ENCODE measurements at regions not wholly inside any gene's neighbourhood (a gene's known extent, or its start where the extent isn't known, plus 50 kb on each side); places are given as distances from the start of the nearest gene placed in this dataset.

GRCh38 chr11:116082256-116082655 lies 578.0 kb upstream of the CADM1 start:
- no peaks in the 10 kb centered on the region for H3K9me2 ChIP-seq (ENCODE audit: low read depth, low read length)
- no peaks in the 10 kb centered on the region for H3K4me1 ChIP-seq (ENCODE audit: insufficient read depth, low read length, severe bottlenecking)
- TF ChIP-seq, protein P1, sequence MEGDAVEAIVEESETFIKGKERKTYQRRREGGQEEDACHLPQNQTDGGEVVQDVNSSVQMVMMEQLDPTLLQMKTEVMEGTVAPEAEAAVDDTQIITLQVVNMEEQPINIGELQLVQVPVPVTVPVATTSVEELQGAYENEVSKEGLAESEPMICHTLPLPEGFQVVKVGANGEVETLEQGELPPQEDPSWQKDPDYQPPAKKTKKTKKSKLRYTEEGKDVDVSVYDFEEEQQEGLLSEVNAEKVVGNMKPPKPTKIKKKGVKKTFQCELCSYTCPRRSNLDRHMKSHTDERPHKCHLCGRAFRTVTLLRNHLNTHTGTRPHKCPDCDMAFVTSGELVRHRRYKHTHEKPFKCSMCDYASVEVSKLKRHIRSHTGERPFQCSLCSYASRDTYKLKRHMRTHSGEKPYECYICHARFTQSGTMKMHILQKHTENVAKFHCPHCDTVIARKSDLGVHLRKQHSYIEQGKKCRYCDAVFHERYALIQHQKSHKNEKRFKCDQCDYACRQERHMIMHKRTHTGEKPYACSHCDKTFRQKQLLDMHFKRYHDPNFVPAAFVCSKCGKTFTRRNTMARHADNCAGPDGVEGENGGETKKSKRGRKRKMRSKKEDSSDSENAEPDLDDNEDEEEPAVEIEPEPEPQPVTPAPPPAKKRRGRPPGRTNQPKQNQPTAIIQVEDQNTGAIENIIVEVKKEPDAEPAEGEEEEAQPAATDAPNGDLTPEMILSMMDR (IDR thresholded peaks at IDR 0.05; ENCODE audit: low read length): no peak
- TF ChIP-seq EZH2 (IDR thresholded peaks at IDR 0.05; ENCODE audit: borderline replicate concordance, low read length): no peak
- no peak overlapping the region for H3K4me2 ChIP-seq (ENCODE audit: low read length)
- H3F3A ChIP-seq (ENCODE audit: insufficient read depth, low read length): no peaks in the 10 kb centered on the region
- no peaks in the 10 kb centered on the region for H3K27me3 ChIP-seq (ENCODE audit: insufficient read depth, low read length)
- no peak overlapping the region for H3K4me3 ChIP-seq (ENCODE audit: low read depth, low read length, poor library complexity, severe bottlenecking)
- no peak overlapping the region for H3K27ac ChIP-seq (ENCODE audit: low read depth, low read length, poor library complexity, severe bottlenecking)
- H3K9me3 ChIP-seq (ENCODE audit: low read length): no peaks in the 10 kb centered on the region
- H4K20me1 ChIP-seq (ENCODE audit: insufficient read depth, low read length): no peaks in the 10 kb centered on the region
- H3K9ac ChIP-seq (ENCODE audit: low read length): no peak overlapping the region
- H3K79me2 ChIP-seq (ENCODE audit: insufficient read depth, low read length): no peaks in the 10 kb centered on the region
- no peak overlapping the region for H2AFZ ChIP-seq (ENCODE audit: low read length)
- H3K36me3 ChIP-seq (ENCODE audit: insufficient read depth, low read length): no peaks in the 10 kb centered on the region

- Histone ChIP-seq H4K20me1 (ENCODE audit: insufficient read depth, low read length) (no peaks in the 10 kb centered on the region), H3K36me3 (ENCODE audit: insufficient read depth, low read length) (no peaks in the 10 kb centered on the region), H2AFZ (ENCODE audit: low read length) (no peak overlapping the region), H3K4me3 (ENCODE audit: low read depth, low read length, poor library complexity, severe bottlenecking) (no peak overlapping the region), H3K9ac (ENCODE audit: low read length) (no peak overlapping the region), H3K27me3 (ENCODE audit: insufficient read depth, low read length) (no peaks in the 10 kb centered on the region), H3K79me2 (ENCODE audit: insufficient read depth, low read length) (no peaks in the 10 kb centered on the region), H3K9me2 (ENCODE audit: low read depth, low read length) (no peaks in the 10 kb centered on the region), H3K4me1 (ENCODE audit: insufficient read depth, low read length, severe bottlenecking) (no peaks in the 10 kb centered on the region), H3K4me2 (ENCODE audit: low read length) (no peak overlapping the region), H3K27ac (ENCODE audit: low read depth, low read length, poor library complexity, severe bottlenecking) (no peak overlapping the region), H3K9me3 (ENCODE audit: low read length) (no peaks in the 10 kb centered on the region), H3F3A (ENCODE audit: insufficient read depth, low read length) (no peaks in the 10 kb centered on the region)
- TF ChIP-seq EZH2 (IDR thresholded peaks at IDR 0.05; ENCODE audit: borderline replicate concordance, low read length): no peak
These were observed 575.4 kb upstream of the CADM1 start for GRCh38 chr11:116079580-116079979.

DNA sequence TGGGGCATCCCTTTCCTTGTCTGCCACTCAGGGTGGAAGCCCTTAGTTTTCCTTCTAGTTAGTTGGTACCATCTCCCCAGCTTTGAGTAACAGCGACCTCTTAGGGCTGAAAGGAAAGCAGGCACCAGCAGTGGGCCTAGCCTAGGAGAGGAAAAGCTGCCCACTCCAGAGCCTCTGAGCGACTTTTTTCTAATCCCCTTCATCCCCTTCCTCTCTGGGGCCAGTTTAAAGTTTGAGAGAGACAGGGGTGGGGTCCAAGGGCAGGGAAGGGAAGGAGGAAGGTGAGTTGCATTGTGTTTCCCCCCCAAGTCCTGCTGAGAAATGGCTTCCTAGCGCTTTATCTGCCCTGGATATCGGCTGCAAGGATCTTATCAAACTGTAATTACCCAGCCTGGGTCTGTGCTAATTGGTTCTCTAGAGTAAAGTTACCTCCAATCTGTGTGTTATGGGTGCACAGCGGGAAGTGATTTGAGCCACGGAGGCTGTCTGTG lies 573.9 kb upstream of the CADM1 start:
- Histone ChIP-seq H4K20me1 (ENCODE audit: insufficient read depth, low read length) (no peaks in the 10 kb centered on the region), H3K36me3 (ENCODE audit: insufficient read depth, low read length) (no peaks in the 10 kb centered on the region), H3K4me2 (ENCODE audit: low read length) (no peak overlapping the region), H3K4me1 (ENCODE audit: insufficient read depth, low read length, severe bottlenecking) (no peaks in the 10 kb centered on the region), H3K9me3 (ENCODE audit: low read length) (no peaks in the 10 kb centered on the region), H3K79me2 (ENCODE audit: insufficient read depth, low read length) (no peaks in the 10 kb centered on the region), H3K27me3 (ENCODE audit: insufficient read depth, low read length) (no peaks in the 10 kb centered on the region), H3F3A (ENCODE audit: insufficient read depth, low read length) (no peaks in the 10 kb centered on the region), H3K9ac (ENCODE audit: low read length) (no peak overlapping the region), H3K9me2 (ENCODE audit: low read depth, low read length) (no peaks in the 10 kb centered on the region), H3K27ac (ENCODE audit: low read depth, low read length, poor library complexity, severe bottlenecking) (no peak overlapping the region), H3K4me3 (ENCODE audit: low read depth, low read length, poor library complexity, severe bottlenecking) (no peak overlapping the region), H2AFZ (ENCODE audit: low read length) (no peak overlapping the region)
- TF ChIP-seq, protein P1 (IDR thresholded peaks at IDR 0.05; ENCODE audit: low read length): peak; percentile 36; the same call in 1 of the 2 replicates
- TF ChIP-seq EZH2 (IDR thresholded peaks at IDR 0.05; ENCODE audit: borderline replicate concordance, low read length): no peak

GRCh38 chr11:116077092-116077491 lies 572.9 kb upstream of the CADM1 start:
- no peaks in the 10 kb centered on the region for H3K9me3 ChIP-seq (ENCODE audit: low read length)
- no peaks in the 10 kb centered on the region for H3K27me3 ChIP-seq (ENCODE audit: insufficient read depth, low read length)
- no peak overlapping the region for H3K4me3 ChIP-seq (ENCODE audit: low read depth, low read length, poor library complexity, severe bottlenecking)
- H3K27ac ChIP-seq (ENCODE audit: low read depth, low read length, poor library complexity, severe bottlenecking): no peak overlapping the region
- no peaks in the 10 kb centered on the region for H3K36me3 ChIP-seq (ENCODE audit: insufficient read depth, low read length)
- H3K4me1 ChIP-seq (ENCODE audit: insufficient read depth, low read length, severe bottlenecking): no peaks in the 10 kb centered on the region
- no peaks in the 10 kb centered on the region for H3K79me2 ChIP-seq (ENCODE audit: insufficient read depth, low read length)
- no peak overlapping the region for H3K4me2 ChIP-seq (ENCODE audit: low read length)
- no peak overlapping the region for H3K9ac ChIP-seq (ENCODE audit: low read length)
- no peak overlapping the region for H2AFZ ChIP-seq (ENCODE audit: low read length)
- H3K9me2 ChIP-seq (ENCODE audit: low read depth, low read length): no peaks in the 10 kb centered on the region
- TF ChIP-seq EZH2 (IDR thresholded peaks at IDR 0.05; ENCODE audit: borderline replicate concordance, low read length): no peak
- TF ChIP-seq, protein P1 (IDR thresholded peaks at IDR 0.05; ENCODE audit: low read length): no peak
- H4K20me1 ChIP-seq (ENCODE audit: insufficient read depth, low read length): no peaks in the 10 kb centered on the region
- no peaks in the 10 kb centered on the region for H3F3A ChIP-seq (ENCODE audit: insufficient read depth, low read length)

All from OCI-LY1 (cell line).